ENCODE measurements at regions not wholly inside any gene's neighbourhood (a gene's known extent, or its start where the extent isn't known, plus 50 kb on each side); places are given as distances from the start of the nearest gene placed in this dataset.

DNA sequence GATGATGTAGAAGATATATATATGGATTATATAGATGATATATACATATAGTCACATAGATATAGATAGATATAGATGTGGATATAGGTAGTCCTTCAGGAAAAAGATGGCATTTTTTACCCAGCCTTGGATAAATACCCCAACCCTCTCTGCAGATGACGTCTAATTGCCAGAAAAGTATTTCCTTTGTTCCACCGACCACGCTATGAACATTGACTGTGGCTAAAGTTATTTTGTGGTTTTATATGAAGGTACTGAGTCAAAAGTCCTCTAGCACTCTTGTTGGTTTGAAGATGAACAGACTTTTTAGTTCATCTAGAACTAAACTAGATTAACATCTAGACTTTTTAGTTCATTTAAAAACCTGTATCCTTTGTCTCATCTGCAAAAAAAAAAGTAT lies 207.7 kb downstream of the PLOD2 start:
- TF ChIP-seq, protein P1, sequence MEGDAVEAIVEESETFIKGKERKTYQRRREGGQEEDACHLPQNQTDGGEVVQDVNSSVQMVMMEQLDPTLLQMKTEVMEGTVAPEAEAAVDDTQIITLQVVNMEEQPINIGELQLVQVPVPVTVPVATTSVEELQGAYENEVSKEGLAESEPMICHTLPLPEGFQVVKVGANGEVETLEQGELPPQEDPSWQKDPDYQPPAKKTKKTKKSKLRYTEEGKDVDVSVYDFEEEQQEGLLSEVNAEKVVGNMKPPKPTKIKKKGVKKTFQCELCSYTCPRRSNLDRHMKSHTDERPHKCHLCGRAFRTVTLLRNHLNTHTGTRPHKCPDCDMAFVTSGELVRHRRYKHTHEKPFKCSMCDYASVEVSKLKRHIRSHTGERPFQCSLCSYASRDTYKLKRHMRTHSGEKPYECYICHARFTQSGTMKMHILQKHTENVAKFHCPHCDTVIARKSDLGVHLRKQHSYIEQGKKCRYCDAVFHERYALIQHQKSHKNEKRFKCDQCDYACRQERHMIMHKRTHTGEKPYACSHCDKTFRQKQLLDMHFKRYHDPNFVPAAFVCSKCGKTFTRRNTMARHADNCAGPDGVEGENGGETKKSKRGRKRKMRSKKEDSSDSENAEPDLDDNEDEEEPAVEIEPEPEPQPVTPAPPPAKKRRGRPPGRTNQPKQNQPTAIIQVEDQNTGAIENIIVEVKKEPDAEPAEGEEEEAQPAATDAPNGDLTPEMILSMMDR (IDR thresholded peaks at IDR 0.05; ENCODE audit: insufficient read depth, low read length, severe bottlenecking): no peak
- Histone ChIP-seq H3K4me3 (ENCODE audit: low read depth, low read length) (no peak overlapping the region), H3K36me3 (ENCODE audit: control insufficient read depth, insufficient read depth, low read length) (no peaks in the 10 kb centered on the region), H3K27me3 (ENCODE audit: control insufficient read depth, insufficient read depth, low read length) (no peaks in the 10 kb centered on the region)
- FAIRE-seq (no peak), DNase-seq (ENCODE audit: low read depth) (no peak)

DNA sequence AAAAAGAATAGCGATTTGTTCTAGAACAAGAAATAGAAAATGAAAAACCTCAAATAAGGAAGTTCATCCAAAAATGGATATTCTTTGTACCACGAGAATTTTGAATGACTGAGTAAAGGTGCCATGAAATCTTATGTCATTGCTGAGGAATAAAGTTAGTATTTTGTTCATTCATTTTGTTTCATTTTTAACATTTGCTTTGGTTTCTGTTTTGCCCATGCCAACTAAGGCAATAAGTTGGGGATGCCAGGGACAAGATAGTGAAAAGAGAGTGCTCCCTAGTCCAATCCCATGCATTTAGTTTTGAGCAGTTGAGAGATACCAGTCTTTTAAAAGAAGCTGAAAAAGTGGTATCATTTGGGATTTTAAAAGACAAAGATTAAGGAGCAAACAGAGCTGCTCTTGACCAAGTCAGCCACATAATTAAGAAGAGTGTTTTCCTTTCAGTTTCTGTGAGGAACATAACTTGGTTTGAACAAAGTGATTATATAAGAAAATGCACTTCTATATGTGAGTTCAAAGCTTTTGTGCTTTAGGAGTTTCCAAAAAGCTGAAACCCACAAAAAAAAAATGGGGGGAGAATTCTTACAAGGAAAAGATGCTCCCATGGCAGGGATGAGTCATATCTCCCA lies 201.4 kb downstream of the PLOD2 start:
- FAIRE-seq: no peak
- TF ChIP-seq, protein P1 (IDR thresholded peaks at IDR 0.05; ENCODE audit: insufficient read depth, low read length, severe bottlenecking): no peak
- no peak for DNase-seq (ENCODE audit: low read depth)
- Histone ChIP-seq H3K4me3 (ENCODE audit: low read depth, low read length) (no peak overlapping the region), H3K27me3 (ENCODE audit: control insufficient read depth, insufficient read depth, low read length) (no peaks in the 10 kb centered on the region), H3K36me3 (ENCODE audit: control insufficient read depth, insufficient read depth, low read length) (no peaks in the 10 kb centered on the region)

DNA sequence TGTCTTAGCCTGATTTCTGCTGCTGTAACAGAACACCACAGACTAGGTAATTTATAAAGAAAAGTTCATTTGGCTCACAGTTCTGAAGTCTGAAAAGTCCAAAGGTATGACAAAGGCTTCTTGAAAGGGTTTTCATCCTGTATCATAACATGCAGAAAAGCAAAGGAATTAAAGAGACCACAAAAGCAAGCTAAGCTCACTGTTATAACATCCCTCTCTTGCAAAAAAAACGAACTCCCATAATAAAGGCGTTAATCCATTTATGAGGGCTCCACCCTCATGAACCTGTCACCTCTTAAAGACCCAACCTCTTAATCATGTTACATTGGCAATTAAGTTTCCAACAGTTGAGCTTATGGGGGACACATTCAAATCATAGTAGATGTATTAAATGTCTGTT lies 197.9 kb downstream of the PLOD2 start:
- TF ChIP-seq, protein P1 (IDR thresholded peaks at IDR 0.05; ENCODE audit: insufficient read depth, low read length, severe bottlenecking): no peak
- Histone ChIP-seq H3K27me3 (ENCODE audit: control insufficient read depth, insufficient read depth, low read length) (no peaks in the 10 kb centered on the region), H3K36me3 (ENCODE audit: control insufficient read depth, insufficient read depth, low read length) (no peaks in the 10 kb centered on the region), H3K4me3 (ENCODE audit: low read depth, low read length) (no peak overlapping the region)
- FAIRE-seq (no peak), DNase-seq (ENCODE audit: low read depth) (no peak)

DNA sequence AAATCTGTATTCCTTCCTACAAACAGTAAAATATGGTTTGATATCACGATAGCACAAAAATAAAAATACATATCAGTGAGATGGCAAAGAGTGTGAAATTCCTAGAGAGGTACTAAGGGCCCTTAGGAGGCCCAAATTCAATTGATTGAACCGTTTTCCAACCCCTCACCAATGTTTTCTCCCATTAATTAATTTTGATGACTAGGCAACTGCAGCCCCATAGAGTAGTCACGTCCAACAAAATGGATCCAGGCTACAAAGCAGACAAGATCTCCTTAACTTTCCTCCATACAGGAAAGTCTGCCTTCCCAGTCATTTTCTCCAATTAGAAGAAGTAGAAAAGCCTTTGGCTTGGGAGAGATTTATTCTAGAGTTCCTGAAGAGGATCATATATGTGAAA lies 193.9 kb downstream of the PLOD2 start:
- TF ChIP-seq, protein P1 (IDR thresholded peaks at IDR 0.05; ENCODE audit: insufficient read depth, low read length, severe bottlenecking): no peak
- FAIRE-seq (no peak), DNase-seq (ENCODE audit: low read depth) (no peak)
- H3K27me3 ChIP-seq (ENCODE audit: control insufficient read depth, insufficient read depth, low read length): no peaks in the 10 kb centered on the region
- H3K4me3 ChIP-seq (ENCODE audit: low read depth, low read length): no peak overlapping the region
- H3K36me3 ChIP-seq (ENCODE audit: control insufficient read depth, insufficient read depth, low read length): no peaks in the 10 kb centered on the region

DNA sequence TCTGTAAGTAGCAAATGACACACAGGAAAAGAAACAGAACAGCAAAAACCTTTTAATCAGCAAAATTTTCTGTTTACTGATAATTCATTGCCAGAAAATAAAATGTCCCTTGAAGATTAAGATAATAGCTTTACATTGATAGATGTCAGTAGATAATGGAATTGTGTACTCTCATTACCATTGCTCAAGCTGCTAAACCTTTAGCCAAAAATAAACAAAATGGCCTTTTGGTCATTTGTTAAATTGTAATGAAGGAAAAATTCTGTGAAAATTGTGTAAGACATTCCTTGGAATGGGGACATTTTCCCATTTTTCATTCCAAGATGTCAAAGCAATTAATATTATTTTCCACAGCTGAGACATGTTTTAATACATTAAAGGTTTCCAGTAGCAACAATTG lies 189.8 kb downstream of the PLOD2 start:
- H3K4me3 ChIP-seq (ENCODE audit: low read depth, low read length): no peak overlapping the region
- TF ChIP-seq, protein P1 (IDR thresholded peaks at IDR 0.05; ENCODE audit: insufficient read depth, low read length, severe bottlenecking): no peak
- no peak for FAIRE-seq
- no peaks in the 10 kb centered on the region for H3K36me3 ChIP-seq (ENCODE audit: control insufficient read depth, insufficient read depth, low read length)
- DNase-seq (ENCODE audit: low read depth): no peak
- H3K27me3 ChIP-seq (ENCODE audit: control insufficient read depth, insufficient read depth, low read length): no peaks in the 10 kb centered on the region

DNA sequence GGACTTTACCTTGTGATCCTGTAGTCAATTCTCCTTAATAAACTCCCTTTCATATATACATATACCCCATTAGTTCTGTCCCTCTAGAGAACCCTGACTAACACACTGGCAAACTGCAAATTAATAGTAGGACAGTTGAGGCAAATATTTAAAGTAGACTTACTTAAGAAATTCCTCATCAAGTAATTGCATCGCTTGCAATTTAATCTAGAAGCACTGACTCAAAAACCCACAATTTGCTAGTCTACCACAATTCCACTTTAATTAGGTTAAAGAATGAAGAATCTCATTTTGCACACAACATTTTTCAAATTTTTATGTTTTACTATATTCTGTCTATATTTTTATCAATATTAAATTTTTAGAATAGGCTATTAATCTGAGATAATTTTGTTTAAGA lies 188.1 kb downstream of the PLOD2 start:
- TF ChIP-seq, protein P1 (IDR thresholded peaks at IDR 0.05; ENCODE audit: insufficient read depth, low read length, severe bottlenecking): no peak
- DNase-seq (ENCODE audit: low read depth): no peak
- Histone ChIP-seq H3K27me3 (ENCODE audit: control insufficient read depth, insufficient read depth, low read length) (no peaks in the 10 kb centered on the region), H3K36me3 (ENCODE audit: control insufficient read depth, insufficient read depth, low read length) (no peaks in the 10 kb centered on the region), H3K4me3 (ENCODE audit: low read depth, low read length) (no peak overlapping the region)
- FAIRE-seq: no peak
